ENCODE measurements at regions not wholly inside any gene's neighbourhood (a gene's known extent, or its start where the extent isn't known, plus 50 kb on each side); places are given as distances from the start of the nearest gene placed in this dataset.
"Not testable (repeated sequence)": the region's sequence is repeated elsewhere in the genome, so short reads cannot be mapped to it uniquely, and the experiment has no call there.

DNA sequence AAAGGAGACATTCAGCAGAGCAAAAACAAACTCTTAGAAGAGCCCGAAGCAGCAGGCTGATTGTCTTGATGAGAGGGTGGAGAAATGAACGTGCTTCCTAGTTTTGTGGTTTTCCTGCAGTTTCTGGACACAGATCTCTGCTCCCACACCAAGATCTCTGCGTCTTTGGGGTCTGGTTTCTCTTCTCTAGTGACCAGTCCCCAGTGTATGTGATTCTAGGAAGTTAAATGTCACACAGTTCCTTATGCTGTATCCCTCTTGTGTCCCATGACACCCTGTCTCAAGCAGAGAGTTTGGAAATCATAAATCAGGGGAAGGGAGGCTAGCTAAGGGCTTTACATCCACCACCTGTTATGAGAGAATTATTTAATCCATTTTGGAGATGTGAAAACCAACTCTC lies 55.4 kb upstream of the KLF14 start:
- H3K27ac Mint-ChIP-seq: no peak overlapping the region
- DNase-seq (ENCODE audit: low spot score): no peak
- H3K9me3 Mint-ChIP-seq: no peaks in the 10 kb centered on the region
- H3K4me3 Mint-ChIP-seq: no peak overlapping the region
- H3K27me3 Mint-ChIP-seq (ENCODE audit: low read depth): peaks cover 9% of the 10 kb centered on the region
- H3K36me3 Mint-ChIP-seq (ENCODE audit: low read depth): no peaks in the 10 kb centered on the region
- no peaks in the 10 kb centered on the region for H3K4me1 Mint-ChIP-seq (ENCODE audit: low read depth)

- Mint-ChIP-seq H3K9me3 (no peaks in the 10 kb centered on the region), H3K4me1 (ENCODE audit: low read depth) (no peaks in the 10 kb centered on the region), H3K4me3 (no peak overlapping the region), H3K36me3 (ENCODE audit: low read depth) (no peaks in the 10 kb centered on the region), H3K27ac (no peak overlapping the region), H3K27me3 (ENCODE audit: low read depth) (peaks cover 4% of the 10 kb centered on the region)
- no peak for DNase-seq (ENCODE audit: low spot score)
Measured at GRCh38 chr7:130791746-130792145, 57.7 kb upstream of the KLF14 start.

GRCh38 chr7:130793855-130794618 lies 60.0 kb upstream of the KLF14 start:
- Mint-ChIP-seq H3K27me3 (ENCODE audit: low read depth) (peaks cover 18% of the 10 kb centered on the region), H3K4me1 (ENCODE audit: low read depth) (no peaks in the 10 kb centered on the region), H3K36me3 (ENCODE audit: low read depth) (no peaks in the 10 kb centered on the region), H3K9me3 (no peaks in the 10 kb centered on the region), H3K27ac (no peak overlapping the region), H3K4me3 (no peak overlapping the region)
- DNase-seq (ENCODE audit: low spot score): no peak

DNA sequence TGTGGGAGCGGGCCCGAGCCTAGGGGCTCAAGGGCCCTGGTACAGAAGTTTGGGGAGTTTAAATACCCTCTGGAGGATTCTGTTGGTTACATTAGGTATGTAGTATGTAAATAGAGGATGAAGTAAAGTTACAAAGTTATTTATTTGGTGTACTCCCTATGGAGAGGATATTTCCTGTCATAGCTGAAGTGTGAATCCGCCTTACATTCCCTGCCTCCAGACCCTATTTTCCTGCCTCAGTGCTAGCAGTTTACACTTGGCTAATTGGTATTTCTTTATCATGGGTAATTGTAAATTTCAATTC lies 60.6 kb upstream of the KLF14 start:
- no peaks in the 10 kb centered on the region for H3K9me3 Mint-ChIP-seq
- no peaks in the 10 kb centered on the region for H3K36me3 Mint-ChIP-seq (ENCODE audit: low read depth)
- H3K27me3 Mint-ChIP-seq (ENCODE audit: low read depth): peaks cover 24% of the 10 kb centered on the region
- DNase-seq (ENCODE audit: low spot score): no peak
- H3K27ac Mint-ChIP-seq: no peak overlapping the region
- H3K4me1 Mint-ChIP-seq (ENCODE audit: low read depth): no peaks in the 10 kb centered on the region
- H3K4me3 Mint-ChIP-seq: no peak overlapping the region

- H3K27ac Mint-ChIP-seq; H3K4me1 Mint-ChIP-seq (ENCODE audit: low read depth); H3K9me3 Mint-ChIP-seq; DNase-seq (ENCODE audit: low spot score); H3K4me3 Mint-ChIP-seq; H3K36me3 Mint-ChIP-seq (ENCODE audit: low read depth): not testable (repeated sequence)
- H3K27me3 Mint-ChIP-seq (ENCODE audit: low read depth): peaks cover 31% of the 10 kb centered on the region
Measured at GRCh38 chr7:130796425-130796824, 62.4 kb upstream of the KLF14 start.

- H3K4me3 Mint-ChIP-seq: no peak overlapping the region
- peaks cover 39% of the 10 kb centered on the region for H3K27me3 Mint-ChIP-seq (ENCODE audit: low read depth)
- no peak overlapping the region for H3K27ac Mint-ChIP-seq
Measured at GRCh38 chr7:130803127-130803526, 69.1 kb upstream of the KLF14 start.

DNA sequence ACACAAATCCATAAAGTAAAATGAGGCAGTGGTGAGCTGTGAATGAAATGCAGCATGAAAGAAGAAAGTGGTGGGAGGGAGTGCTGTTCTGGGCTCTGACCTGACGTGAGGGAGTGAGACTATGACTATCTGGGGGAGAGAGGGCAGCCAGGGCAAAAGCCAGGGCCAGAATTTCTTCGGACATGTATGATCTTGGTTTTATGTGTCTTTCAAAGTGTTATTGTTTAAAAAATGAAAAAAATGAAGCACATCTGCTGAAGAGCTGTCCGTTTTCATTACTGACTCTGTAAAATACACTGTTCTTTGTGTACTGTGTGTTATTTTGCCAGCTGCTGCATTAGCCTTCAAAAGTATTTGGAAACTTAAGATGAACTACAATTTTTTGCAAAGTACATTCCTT lies 70.2 kb upstream of the KLF14 start:
- Mint-ChIP-seq H3K9me3 (no peaks in the 10 kb centered on the region), H3K27ac (no peak overlapping the region), H3K27me3 (ENCODE audit: low read depth) (peaks cover 30% of the 10 kb centered on the region), H3K4me3 (no peak overlapping the region), H3K4me1 (ENCODE audit: low read depth) (no peaks in the 10 kb centered on the region), H3K36me3 (ENCODE audit: low read depth) (no peaks in the 10 kb centered on the region)
- no peak for DNase-seq (ENCODE audit: low spot score)

More at GRCh38 chr7:130803127-130803526, 69.1 kb upstream of the KLF14 start:
- H3K36me3 Mint-ChIP-seq (ENCODE audit: low read depth): no peaks in the 10 kb centered on the region
- H3K9me3 Mint-ChIP-seq: no peaks in the 10 kb centered on the region
- H3K4me1 Mint-ChIP-seq (ENCODE audit: low read depth): no peaks in the 10 kb centered on the region
- DNase-seq (ENCODE audit: low spot score): no peak

GRCh38 chr7:130812819-130813218 lies 78.8 kb upstream of the KLF14 start:
- H3K9me3 Mint-ChIP-seq; H3K4me3 Mint-ChIP-seq; H3K4me1 Mint-ChIP-seq (ENCODE audit: low read depth); H3K27ac Mint-ChIP-seq; H3K36me3 Mint-ChIP-seq (ENCODE audit: low read depth); DNase-seq (ENCODE audit: low spot score): not testable (repeated sequence)
- peaks cover 12% of the 10 kb centered on the region for H3K27me3 Mint-ChIP-seq (ENCODE audit: low read depth)

DNA sequence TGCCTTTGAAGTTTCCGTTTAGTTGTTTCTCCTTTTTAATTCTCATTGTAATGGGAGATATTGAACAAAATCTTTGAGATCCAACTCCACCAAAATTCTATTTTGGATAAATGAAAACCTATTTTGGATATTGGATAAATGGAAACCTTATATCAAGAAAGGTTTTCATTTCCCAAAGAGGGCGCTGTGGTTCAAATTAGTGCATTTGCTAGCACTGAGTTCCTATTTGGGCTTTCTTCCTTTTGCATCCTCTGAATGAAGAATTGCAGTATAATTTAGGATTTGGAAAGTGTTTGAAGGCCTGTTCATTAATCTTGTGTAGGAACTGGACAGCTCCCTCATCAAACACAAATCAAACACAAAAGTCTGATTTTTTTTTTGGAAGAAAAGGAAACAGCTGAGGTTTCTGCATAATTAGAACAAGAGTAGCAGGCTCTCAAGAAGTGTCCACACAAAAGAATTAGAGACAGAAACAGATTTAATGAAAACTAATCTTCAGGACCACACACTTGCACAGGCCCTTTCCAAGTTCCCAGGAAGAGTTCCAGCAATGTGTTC lies 80.8 kb upstream of the KLF14 start:
- no peaks in the 10 kb centered on the region for H3K9me3 Mint-ChIP-seq
- H3K27ac Mint-ChIP-seq: no peak overlapping the region
- no peak for DNase-seq (ENCODE audit: low spot score)
- no peaks in the 10 kb centered on the region for H3K36me3 Mint-ChIP-seq (ENCODE audit: low read depth)
- no peak overlapping the region for H3K4me3 Mint-ChIP-seq
- peaks cover 10% of the 10 kb centered on the region for H3K27me3 Mint-ChIP-seq (ENCODE audit: low read depth)
- no peaks in the 10 kb centered on the region for H3K4me1 Mint-ChIP-seq (ENCODE audit: low read depth)

DNA sequence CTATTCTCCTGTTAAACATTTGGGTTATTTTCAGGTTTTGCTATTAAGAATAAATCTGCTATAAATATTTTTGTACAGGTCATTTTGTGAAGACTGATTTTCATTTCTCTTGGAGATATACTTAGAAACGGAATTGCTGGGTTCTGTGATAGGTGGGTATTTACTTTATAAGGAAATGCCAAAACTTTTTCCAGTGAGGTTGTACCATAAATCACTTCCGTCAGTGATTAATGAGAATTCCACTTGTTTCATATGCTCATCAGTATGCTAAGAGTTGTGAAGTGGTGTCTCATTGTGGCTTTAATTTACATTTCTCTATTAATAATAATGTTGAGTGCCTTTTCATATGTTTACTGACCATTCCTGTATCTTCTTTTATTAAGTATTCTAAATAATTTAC lies 84.0 kb upstream of the KLF14 start:
- no peaks in the 10 kb centered on the region for H3K9me3 Mint-ChIP-seq
- H3K27ac Mint-ChIP-seq: no peak overlapping the region
- DNase-seq (ENCODE audit: low spot score): no peak
- no peak overlapping the region for H3K4me3 Mint-ChIP-seq
- peaks cover 8% of the 10 kb centered on the region for H3K27me3 Mint-ChIP-seq (ENCODE audit: low read depth)
- peaks cover 6% of the 10 kb centered on the region for H3K4me1 Mint-ChIP-seq (ENCODE audit: low read depth)
- no peaks in the 10 kb centered on the region for H3K36me3 Mint-ChIP-seq (ENCODE audit: low read depth)

DNA sequence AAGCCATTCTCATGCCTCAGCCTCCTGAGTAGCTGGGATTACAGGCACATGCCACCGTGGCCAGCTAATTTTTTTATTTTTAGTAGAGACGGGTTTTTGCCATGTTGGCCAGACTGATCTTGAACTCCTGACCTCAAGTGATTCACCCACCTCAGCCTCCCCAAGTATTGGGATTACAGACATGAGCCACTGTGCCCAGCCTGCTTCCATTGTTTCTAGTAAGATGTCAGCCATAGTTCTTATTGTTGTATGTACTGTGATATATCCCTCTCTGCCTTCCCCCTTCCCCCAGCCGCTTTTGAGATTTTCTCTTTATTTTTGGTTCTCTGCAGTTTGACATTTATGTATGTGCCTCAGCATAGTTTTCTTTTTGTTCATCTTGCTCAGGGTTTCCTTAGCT lies 87.9 kb upstream of the KLF14 start:
- peaks cover 10% of the 10 kb centered on the region for H3K4me1 Mint-ChIP-seq (ENCODE audit: low read depth)
- peaks cover 12% of the 10 kb centered on the region for H3K27me3 Mint-ChIP-seq (ENCODE audit: low read depth)
- no peak overlapping the region for H3K27ac Mint-ChIP-seq
- H3K36me3 Mint-ChIP-seq (ENCODE audit: low read depth): peaks cover 4% of the 10 kb centered on the region
- peaks cover 16% of the 10 kb centered on the region for H3K9me3 Mint-ChIP-seq
- no peak overlapping the region for H3K4me3 Mint-ChIP-seq
- DNase-seq (ENCODE audit: low spot score): no peak

GRCh38 chr7:130822642-130823041 lies 88.6 kb upstream of the KLF14 start:
- peaks cover 4% of the 10 kb centered on the region for H3K36me3 Mint-ChIP-seq (ENCODE audit: low read depth)
- DNase-seq (ENCODE audit: low spot score): no peak
- H3K4me1 Mint-ChIP-seq (ENCODE audit: low read depth): peaks cover 10% of the 10 kb centered on the region
- H3K27me3 Mint-ChIP-seq (ENCODE audit: low read depth): peaks cover 9% of the 10 kb centered on the region
- no peak overlapping the region for H3K4me3 Mint-ChIP-seq
- H3K27ac Mint-ChIP-seq: no peak overlapping the region
- H3K9me3 Mint-ChIP-seq: peaks cover 23% of the 10 kb centered on the region

GRCh38 chr7:130823060-130823459 lies 89.1 kb upstream of the KLF14 start:
- Mint-ChIP-seq H3K9me3 (peaks cover 25% of the 10 kb centered on the region), H3K27ac (no peak overlapping the region), H3K4me1 (ENCODE audit: low read depth) (peaks cover 10% of the 10 kb centered on the region), H3K36me3 (ENCODE audit: low read depth) (peaks cover 4% of the 10 kb centered on the region), H3K4me3 (no peak overlapping the region), H3K27me3 (ENCODE audit: low read depth) (peaks cover 8% of the 10 kb centered on the region)
- no peak for DNase-seq (ENCODE audit: low spot score)

- H3K4me3 Mint-ChIP-seq: no peak overlapping the region
- no peak overlapping the region for H3K27ac Mint-ChIP-seq
- peaks cover 10% of the 10 kb centered on the region for H3K4me1 Mint-ChIP-seq (ENCODE audit: low read depth)
- H3K9me3 Mint-ChIP-seq: peaks cover 29% of the 10 kb centered on the region
- no peak for DNase-seq (ENCODE audit: low spot score)
- H3K36me3 Mint-ChIP-seq (ENCODE audit: low read depth): peaks cover 5% of the 10 kb centered on the region
- H3K27me3 Mint-ChIP-seq (ENCODE audit: low read depth): peaks cover 6% of the 10 kb centered on the region
Measured at GRCh38 chr7:130825819-130826218, 91.8 kb upstream of the KLF14 start.

DNA sequence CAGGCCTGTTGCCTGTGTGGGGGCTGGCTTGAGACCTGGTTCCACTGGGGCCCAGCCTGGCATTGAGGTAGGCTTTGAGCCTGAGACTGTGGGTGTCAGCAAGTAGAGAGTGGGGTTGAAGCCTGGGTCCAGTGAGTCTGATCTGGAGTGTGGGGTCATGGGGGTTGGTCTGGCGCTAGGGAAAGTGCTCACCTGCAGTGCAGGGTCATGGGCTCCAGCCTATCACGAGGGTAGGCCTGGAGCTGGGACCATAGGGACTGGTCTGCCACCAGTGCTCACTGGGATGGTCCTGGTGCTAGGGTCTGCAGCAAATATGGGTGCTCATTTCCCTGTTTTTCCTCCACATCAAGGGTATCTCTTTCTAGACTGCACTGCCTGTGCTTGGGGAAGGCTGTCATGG lies 95.4 kb upstream of the KLF14 start:
- Mint-ChIP-seq H3K27me3 (ENCODE audit: low read depth) (peaks cover 3% of the 10 kb centered on the region), H3K36me3 (ENCODE audit: low read depth) (peaks cover 5% of the 10 kb centered on the region), H3K4me1 (ENCODE audit: low read depth) (no peaks in the 10 kb centered on the region), H3K9me3 (peaks cover 29% of the 10 kb centered on the region), H3K27ac (no peak overlapping the region), H3K4me3 (no peak overlapping the region)
- DNase-seq (ENCODE audit: low spot score): no peak

All from T-helper 2 cell treated with Interferon-gamma antibody and Interleukin-4, amounts not matched to agents 5 μg/mL and 100 μg/mL, for 36 hours (primary cell).